ENCODE measurements at regions not wholly inside any gene's neighbourhood (a gene's known extent, or its start where the extent isn't known, plus 50 kb on each side); places are given as distances from the start of the nearest gene placed in this dataset.
"Not testable (repeated sequence)": the region's sequence is repeated elsewhere in the genome, so short reads cannot be mapped to it uniquely, and the experiment has no call there.

GRCh38 chr7:113204415-113204814 is 86.1 kb upstream of the SMIM30 start:
- no peak for DNase-seq

- no peak for DNase-seq
These were observed 83.9 kb upstream of the SMIM30 start for GRCh38 chr7:113202284-113202683.

- no peak for DNase-seq
These were observed 81.9 kb upstream of the SMIM30 start for GRCh38 chr7:113200281-113200680.

GRCh38 chr7:113199841-113200240 is 81.5 kb upstream of the SMIM30 start:
- DNase-seq = no peak

- no peak for DNase-seq
These were observed 80.8 kb upstream of the SMIM30 start for GRCh38 chr7:113199136-113199535.

GRCh38 chr7:113198226-113198625 is 79.9 kb upstream of the SMIM30 start:
- DNase-seq = peak; percentile 2

- DNase-seq = peak; percentile 45
These were observed 78.9 kb upstream of the SMIM30 start for GRCh38 chr7:113197274-113197673.

- DNase-seq = no peak
These were observed 70.0 kb upstream of the SMIM30 start for GRCh38 chr7:113188396-113188795.

GRCh38 chr7:113179313-113179712 is 61.0 kb upstream of the SMIM30 start:
- no peak for DNase-seq

- no peak for DNase-seq
These were observed 58.5 kb upstream of the SMIM30 start for GRCh38 chr7:113176836-113177235.

- not testable (repeated sequence) for DNase-seq
These were observed 57.8 kb upstream of the SMIM30 start for GRCh38 chr7:113176180-113176579.

- DNase-seq = no peak
These were observed 57.3 kb upstream of the SMIM30 start for GRCh38 chr7:113175525-113176104.

- DNase-seq = no peak
These were observed 54.4 kb upstream of the SMIM30 start for GRCh38 chr7:113172726-113173125.

GRCh38 chr7:113170591-113170990 is 52.2 kb upstream of the SMIM30 start:
- DNase-seq = no peak

Measured in activated CD4-positive, alpha-beta T cell treated with anti-CD3 and anti-CD28 coated beads, Interleukin-2, amount 50 U/mL, for 16 hours (primary cell).